Fibroblast of mammary gland (primary cell): ENCODE measurements at regions not wholly inside any gene's neighbourhood (a gene's known extent, or its start where the extent isn't known, plus 50 kb on each side); places are given as distances from the start of the nearest gene placed in this dataset.

Experiments used
- DNase-seq: peaks from one replicate; pipeline ENCODE4 v3.0.0-alpha.2; 2010; ENCODE audit warnings: low read depth
- H3K4me3 ChIP-seq: 2 replicates; pipeline ENCODE4 v1.5.1; 2011; ENCODE audit warnings: low read depth, mild to moderate bottlenecking, low read length, moderate library complexity; ENCODE audit not compliant: control insufficient read depth
- TF ChIP-seq, protein P1 (sequence below): conservative IDR thresholded peaks from 2 replicates; pipeline ENCODE4 v1.5.1; 2011; ENCODE audit warnings: low read depth, low read length, inconsistent platforms; ENCODE audit not compliant: control insufficient read depth, insufficient read depth

DNA sequence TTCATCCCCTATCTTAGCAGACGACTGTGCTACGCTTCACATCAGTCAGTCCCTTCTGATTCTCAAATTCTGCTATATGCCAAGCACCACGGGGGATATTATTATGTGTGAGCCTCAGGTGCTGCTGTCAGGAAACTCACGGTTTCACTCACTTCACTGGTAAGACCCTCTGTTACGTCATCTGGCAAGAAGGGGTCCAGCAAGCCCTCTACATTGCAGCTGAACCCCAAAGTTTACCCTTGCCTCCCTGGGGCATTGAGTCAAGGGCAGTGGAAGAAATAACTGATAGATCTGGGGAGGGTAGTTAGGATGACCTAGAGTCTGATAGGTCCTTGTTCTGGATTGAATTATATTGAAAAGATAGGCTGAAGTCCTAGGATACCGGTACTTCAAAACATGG, 237.4 kb downstream of the RRAGC start:
- no peak overlapping the region for H3K4me3 ChIP-seq
- DNase-seq = no peak
- TF ChIP-seq, protein P1, sequence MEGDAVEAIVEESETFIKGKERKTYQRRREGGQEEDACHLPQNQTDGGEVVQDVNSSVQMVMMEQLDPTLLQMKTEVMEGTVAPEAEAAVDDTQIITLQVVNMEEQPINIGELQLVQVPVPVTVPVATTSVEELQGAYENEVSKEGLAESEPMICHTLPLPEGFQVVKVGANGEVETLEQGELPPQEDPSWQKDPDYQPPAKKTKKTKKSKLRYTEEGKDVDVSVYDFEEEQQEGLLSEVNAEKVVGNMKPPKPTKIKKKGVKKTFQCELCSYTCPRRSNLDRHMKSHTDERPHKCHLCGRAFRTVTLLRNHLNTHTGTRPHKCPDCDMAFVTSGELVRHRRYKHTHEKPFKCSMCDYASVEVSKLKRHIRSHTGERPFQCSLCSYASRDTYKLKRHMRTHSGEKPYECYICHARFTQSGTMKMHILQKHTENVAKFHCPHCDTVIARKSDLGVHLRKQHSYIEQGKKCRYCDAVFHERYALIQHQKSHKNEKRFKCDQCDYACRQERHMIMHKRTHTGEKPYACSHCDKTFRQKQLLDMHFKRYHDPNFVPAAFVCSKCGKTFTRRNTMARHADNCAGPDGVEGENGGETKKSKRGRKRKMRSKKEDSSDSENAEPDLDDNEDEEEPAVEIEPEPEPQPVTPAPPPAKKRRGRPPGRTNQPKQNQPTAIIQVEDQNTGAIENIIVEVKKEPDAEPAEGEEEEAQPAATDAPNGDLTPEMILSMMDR = no peak

DNA sequence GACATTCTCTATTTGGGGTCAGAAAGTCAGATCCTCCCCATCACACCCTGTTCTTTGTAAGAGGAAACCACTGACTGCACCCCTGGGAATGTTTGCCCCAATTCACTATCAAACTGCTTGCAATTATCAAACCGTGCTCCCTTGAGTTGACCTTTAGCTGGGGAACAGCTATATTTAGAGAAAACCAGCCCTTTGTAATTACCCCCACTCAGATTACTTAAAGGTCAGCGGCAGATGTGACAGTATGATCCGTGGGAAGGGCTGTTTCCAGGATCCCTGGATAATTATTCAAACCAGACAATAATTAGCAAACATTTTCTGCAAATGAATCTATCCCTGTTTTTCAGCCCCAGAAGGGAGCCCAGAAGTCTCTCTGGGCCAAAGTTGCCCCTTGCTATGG, 242.7 kb downstream of the RRAGC start:
- no peak for DNase-seq
- TF ChIP-seq, protein P1 = no peak

DNA sequence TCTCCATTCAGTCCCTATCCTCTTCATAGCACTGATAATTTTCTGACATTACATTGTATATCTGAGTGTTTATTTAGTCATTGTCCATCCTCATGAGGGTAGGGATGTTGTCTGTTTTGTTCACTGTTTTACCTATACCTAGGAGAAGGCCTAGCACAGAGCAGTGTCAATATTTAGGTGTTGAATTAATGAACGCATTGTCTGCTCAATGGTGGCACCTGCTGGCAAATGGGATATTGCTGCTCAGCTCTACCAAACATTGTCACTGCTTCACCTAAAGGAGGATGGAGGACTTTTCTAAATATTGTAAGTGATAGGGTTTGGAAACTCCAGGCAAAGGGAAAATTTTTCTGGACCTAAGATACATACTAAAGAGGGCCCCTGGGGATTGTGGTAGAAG, 243.9 kb downstream of the RRAGC start:
- DNase-seq = no peak
- no peak overlapping the region for H3K4me3 ChIP-seq
- TF ChIP-seq, protein P1 = peak; percentile 23

More for the DNA sequence above, 242.7 kb downstream of the RRAGC start:
- no peak overlapping the region for H3K4me3 ChIP-seq

DNA sequence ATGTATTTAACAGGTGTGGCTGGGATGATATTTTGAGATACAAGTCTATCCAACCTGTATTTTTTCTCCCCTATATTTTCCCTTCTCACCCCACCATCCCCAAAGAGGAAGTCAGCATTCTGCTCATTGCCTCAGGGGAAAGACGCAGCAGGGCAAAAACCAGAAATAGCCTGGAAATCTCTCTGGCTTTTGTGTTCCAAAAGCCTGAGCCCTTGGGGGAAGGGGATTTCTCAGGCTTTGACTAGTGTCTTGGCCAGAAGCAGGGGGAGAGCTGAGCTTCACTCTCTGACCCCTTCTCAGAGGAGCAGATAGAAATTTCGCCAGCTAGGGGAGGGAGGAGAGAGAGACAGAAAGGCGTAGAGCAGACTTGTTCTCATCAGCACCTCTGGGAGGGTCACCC, 244.7 kb downstream of the RRAGC start:
- no peak overlapping the region for H3K4me3 ChIP-seq
- DNase-seq = no peak
- TF ChIP-seq, protein P1 = no peak

DNA sequence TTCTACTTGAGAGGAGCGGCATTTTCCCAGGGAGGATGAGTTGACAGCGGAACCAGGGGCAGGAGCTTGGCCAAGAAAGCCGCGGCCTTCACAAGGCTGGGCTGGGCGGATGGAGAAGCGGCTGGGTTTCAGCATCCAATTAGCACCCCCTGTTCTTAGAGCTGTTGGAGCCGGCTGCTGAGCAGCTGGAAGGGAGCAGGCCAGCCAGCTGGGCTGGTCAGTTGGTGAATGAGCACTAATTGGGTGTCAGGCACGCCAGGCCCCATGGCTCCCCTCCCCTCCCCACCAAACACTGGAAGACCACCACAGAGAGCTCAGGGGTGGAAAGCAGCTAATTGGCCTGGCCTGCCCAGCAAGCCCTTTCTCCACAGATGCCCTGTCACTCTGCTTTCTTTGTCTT, 245.6 kb downstream of the RRAGC start:
- no peak for DNase-seq
- H3K4me3 ChIP-seq = no peak overlapping the region
- TF ChIP-seq, protein P1 = no peak

DNA sequence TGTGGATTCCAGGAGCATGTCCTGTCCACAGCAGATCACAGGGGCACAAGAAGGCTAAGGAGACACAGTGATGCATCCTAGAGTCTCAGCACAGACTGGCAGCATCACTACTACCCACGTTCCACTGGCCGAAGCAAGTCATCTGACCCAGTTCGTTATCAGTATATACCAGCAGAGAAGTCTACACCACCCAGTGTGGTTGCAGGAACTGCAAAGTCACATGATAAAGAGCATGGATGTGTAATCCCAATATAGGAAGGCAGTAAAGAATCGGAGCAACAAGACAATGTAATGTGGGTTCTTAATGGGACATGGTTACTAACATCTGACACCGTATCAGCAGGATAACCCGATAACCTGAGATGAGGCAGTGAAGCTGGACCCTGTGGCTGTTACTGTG, 246.6 kb downstream of the RRAGC start:
- no peak for DNase-seq
- TF ChIP-seq, protein P1 = no peak
- H3K4me3 ChIP-seq = no peak overlapping the region

DNA sequence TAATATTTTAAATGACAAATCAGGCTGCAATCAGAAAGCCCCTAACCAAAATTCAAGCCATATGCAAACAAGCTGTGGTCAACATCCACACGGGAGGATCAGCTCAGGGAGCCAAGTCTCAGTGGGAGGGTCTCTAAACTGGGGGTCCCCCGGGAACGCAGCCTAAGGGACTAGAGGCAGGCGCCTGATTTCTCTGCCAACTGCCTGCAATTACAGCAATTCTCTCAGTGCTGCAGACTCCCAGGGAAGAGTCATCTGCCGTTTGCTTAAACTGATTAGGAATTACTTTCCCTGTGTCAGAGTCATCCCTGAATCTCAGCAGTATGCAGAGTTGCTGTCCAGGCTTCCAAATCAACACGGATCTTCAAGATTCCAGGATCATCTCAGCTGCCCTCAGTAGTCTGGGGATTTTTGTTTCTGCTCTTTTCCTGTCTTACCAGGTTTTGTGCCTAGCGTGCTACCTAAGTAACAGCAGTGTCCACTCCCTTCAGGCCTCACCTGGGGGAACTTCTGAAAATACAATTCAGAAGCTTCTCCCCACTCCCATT, 247.8 kb downstream of the RRAGC start:
- no peak overlapping the region for H3K4me3 ChIP-seq
- DNase-seq = no peak
- TF ChIP-seq, protein P1 = no peak
